Karpas-422 (cell line): ENCODE measurements at regions not wholly inside any gene's neighbourhood (a gene's known extent, or its start where the extent isn't known, plus 50 kb on each side); places are given as distances from the start of the nearest gene placed in this dataset.

Experiments
- DNase-seq: peaks from one replicate; pipeline ENCODE4 v3.0.0-alpha.2; 2015
- H2AFZ ChIP-seq: fragments of 200-600 bp; sonication (generic); 2 replicates; pipeline ENCODE4 v1.6.1; 2014; ENCODE audit warnings: antibody characterized with exemption, low read length, mixed read lengths
- H3K27ac ChIP-seq: fragments of 200-600 bp; sonication (generic); 2 replicates; pipeline ENCODE4 v1.5.1; 2014; ENCODE audit warnings: mild to moderate bottlenecking, low read length, moderate library complexity
- H3K27me3 ChIP-seq: fragments of 200-600 bp; sonication (generic); 2 replicates; pipeline ENCODE4 v1.6.1; 2014; ENCODE audit warnings: low read length, mixed read lengths
- H3K36me3 ChIP-seq: fragments of 200-600 bp; sonication (generic); 2 replicates; pipeline ENCODE4 v1.6.1; 2014; ENCODE audit warnings: low read length, mixed read lengths; ENCODE audit not compliant: insufficient read depth
- H3K4me1 ChIP-seq: fragments of 200-600 bp; sonication (generic); 2 replicates; pipeline ENCODE4 v1.6.1; 2014; ENCODE audit warnings: mild to moderate bottlenecking, low read length, mixed read lengths
- H3K4me2 ChIP-seq: fragments of 200-600 bp; sonication (generic); 2 replicates; pipeline ENCODE4 v1.6.1; 2014; ENCODE audit warnings: low read length, low read depth, mild to moderate bottlenecking; ENCODE audit not compliant: poor library complexity, severe bottlenecking
- H3K4me3 ChIP-seq: fragments of 200-600 bp; sonication (generic); 2 replicates; pipeline ENCODE4 v1.5.1; 2014; ENCODE audit warnings: mild to moderate bottlenecking, antibody characterized with exemption, low read length, mixed read lengths
- H3K79me2 ChIP-seq: fragments of 200-600 bp; sonication (generic); 2 replicates; pipeline ENCODE4 v1.6.1; 2014; ENCODE audit warnings: mild to moderate bottlenecking, low read length, mixed read lengths
- H3K9ac ChIP-seq: fragments of 200-600 bp; sonication (generic); 2 replicates; pipeline ENCODE4 v1.6.0; 2014; ENCODE audit warnings: low read length
- H3K9me2 ChIP-seq: fragments of 200-600 bp; sonication (generic), shearing (Covaris generic); replicated peaks from 2 replicates; pipeline ENCODE4 v1.6.0; 2014; ENCODE audit warnings: mild to moderate bottlenecking, low read length, moderate library complexity; ENCODE audit not compliant: insufficient read depth
- H3K9me3 ChIP-seq: fragments of 300-700, 200-600 bp; sonication (generic); 2 replicates; pipeline ENCODE4 v1.6.1; 2014; ENCODE audit warnings: low read length, mixed read lengths
- H4K20me1 ChIP-seq: fragments of 200-600 bp; sonication (generic); 2 replicates; pipeline ENCODE4 v1.6.1; 2014; ENCODE audit warnings: mild to moderate bottlenecking, antibody characterized with exemption, low read length, low read depth; ENCODE audit not compliant: insufficient read depth

GRCh38 chr4:157575339-157575738, 354.8 kb downstream of the GRIA2 start:
- H3K27me3 ChIP-seq = no peaks in the 10 kb centered on the region
- H3K79me2 ChIP-seq = no peaks in the 10 kb centered on the region

GRCh38 chr4:157574606-157575005, 354.1 kb downstream of the GRIA2 start:
- Histone ChIP-seq H3K4me2 (no peak overlapping the region), H3K27ac (no peak overlapping the region), H3K36me3 (no peaks in the 10 kb centered on the region), H3K27me3 (no peaks in the 10 kb centered on the region), H3K9ac (no peak overlapping the region), H2AFZ (no peak overlapping the region), H4K20me1 (no peaks in the 10 kb centered on the region), H3K4me3 (no peak overlapping the region), H3K79me2 (no peaks in the 10 kb centered on the region), H3K4me1 (no peaks in the 10 kb centered on the region), H3K9me3 (peaks cover 15% of the 10 kb centered on the region), H3K9me2 (peaks cover 3% of the 10 kb centered on the region; the same call in 1 of the 2 replicates)
- no peak for DNase-seq

More at GRCh38 chr4:157575339-157575738, 354.8 kb downstream of the GRIA2 start:
- Histone ChIP-seq H3K4me1 (no peaks in the 10 kb centered on the region), H3K4me3 (no peak overlapping the region), H3K9ac (no peak overlapping the region), H3K36me3 (no peaks in the 10 kb centered on the region), H3K9me3 (peaks cover 11% of the 10 kb centered on the region), H3K4me2 (no peak overlapping the region), H3K27ac (no peak overlapping the region), H4K20me1 (no peaks in the 10 kb centered on the region), H3K9me2 (peaks cover 3% of the 10 kb centered on the region; the same call in 1 of the 2 replicates), H2AFZ (no peak overlapping the region)
- DNase-seq = no peak

GRCh38 chr4:157572951-157573350, 352.4 kb downstream of the GRIA2 start:
- Histone ChIP-seq H4K20me1 (no peaks in the 10 kb centered on the region), H3K4me3 (no peak overlapping the region), H3K4me1 (no peaks in the 10 kb centered on the region), H3K36me3 (no peaks in the 10 kb centered on the region), H3K9ac (no peak overlapping the region), H3K79me2 (no peaks in the 10 kb centered on the region), H2AFZ (no peak overlapping the region), H3K27ac (no peak overlapping the region), H3K9me3 (peaks cover 31% of the 10 kb centered on the region), H3K9me2 (0 out of 2 replicates have a peak, but pooled peaks cover 3% of the 10 kb centered on the region), H3K27me3 (no peaks in the 10 kb centered on the region), H3K4me2 (no peak overlapping the region)
- DNase-seq = no peak

GRCh38 chr4:157572284-157572683, 351.8 kb downstream of the GRIA2 start:
- Histone ChIP-seq H4K20me1 (no peaks in the 10 kb centered on the region), H3K79me2 (no peaks in the 10 kb centered on the region), H3K36me3 (no peaks in the 10 kb centered on the region), H3K9me2 (0 out of 2 replicates have a peak, but pooled peaks cover 3% of the 10 kb centered on the region), H3K4me3 (no peak overlapping the region), H3K27me3 (no peaks in the 10 kb centered on the region), H3K4me1 (no peaks in the 10 kb centered on the region), H3K4me2 (no peak overlapping the region), H3K9me3 (peaks cover 33% of the 10 kb centered on the region), H3K9ac (no peak overlapping the region), H3K27ac (no peak overlapping the region), H2AFZ (no peak overlapping the region)
- DNase-seq = no peak

- H2AFZ ChIP-seq = no peak overlapping the region
- no peak overlapping the region for H3K27ac ChIP-seq
- no peak overlapping the region for H3K9ac ChIP-seq
- no peak overlapping the region for H3K4me3 ChIP-seq
- no peaks in the 10 kb centered on the region for H3K4me1 ChIP-seq
- H3K79me2 ChIP-seq = no peaks in the 10 kb centered on the region
- H3K36me3 ChIP-seq = no peaks in the 10 kb centered on the region
- H3K4me2 ChIP-seq = no peak overlapping the region
- H3K9me2 ChIP-seq = no peaks in the 10 kb centered on the region
- H4K20me1 ChIP-seq = no peaks in the 10 kb centered on the region
- no peaks in the 10 kb centered on the region for H3K27me3 ChIP-seq
- no peak for DNase-seq
- H3K9me3 ChIP-seq = peaks cover 39% of the 10 kb centered on the region
Measured at GRCh38 chr4:157564771-157565170, 344.2 kb downstream of the GRIA2 start.

- Histone ChIP-seq H3K4me3 (no peak overlapping the region), H3K27me3 (no peaks in the 10 kb centered on the region), H3K4me1 (no peaks in the 10 kb centered on the region), H3K36me3 (no peaks in the 10 kb centered on the region), H3K9me2 (no peaks in the 10 kb centered on the region), H3K4me2 (no peak overlapping the region), H3K9ac (no peak overlapping the region), H4K20me1 (no peaks in the 10 kb centered on the region), H3K9me3 (peaks cover 37% of the 10 kb centered on the region), H2AFZ (no peak overlapping the region), H3K27ac (no peak overlapping the region), H3K79me2 (no peaks in the 10 kb centered on the region)
- DNase-seq = no peak
Measured at GRCh38 chr4:157564218-157564617, 343.7 kb downstream of the GRIA2 start.

- Histone ChIP-seq H3K27ac (no peak overlapping the region), H4K20me1 (no peaks in the 10 kb centered on the region), H3K4me1 (no peaks in the 10 kb centered on the region), H2AFZ (no peak overlapping the region), H3K9ac (no peak overlapping the region), H3K79me2 (no peaks in the 10 kb centered on the region), H3K27me3 (no peaks in the 10 kb centered on the region), H3K36me3 (no peaks in the 10 kb centered on the region), H3K4me3 (no peak overlapping the region), H3K9me3 (peaks cover 45% of the 10 kb centered on the region), H3K9me2 (no peaks in the 10 kb centered on the region), H3K4me2 (no peak overlapping the region)
- DNase-seq = no peak
Measured at GRCh38 chr4:157558016-157558415, 337.5 kb downstream of the GRIA2 start.

- no peaks in the 10 kb centered on the region for H3K4me1 ChIP-seq
- H4K20me1 ChIP-seq = no peaks in the 10 kb centered on the region
- H3K9me2 ChIP-seq = no peaks in the 10 kb centered on the region
- no peak overlapping the region for H3K27ac ChIP-seq
- no peak overlapping the region for H3K9ac ChIP-seq
- H3K9me3 ChIP-seq = peaks cover 25% of the 10 kb centered on the region
- DNase-seq = no peak
- no peak overlapping the region for H2AFZ ChIP-seq
- H3K4me2 ChIP-seq = no peak overlapping the region
- no peak overlapping the region for H3K4me3 ChIP-seq
- no peaks in the 10 kb centered on the region for H3K27me3 ChIP-seq
- no peaks in the 10 kb centered on the region for H3K36me3 ChIP-seq
- no peaks in the 10 kb centered on the region for H3K79me2 ChIP-seq
Measured at GRCh38 chr4:157550028-157550427, 329.5 kb downstream of the GRIA2 start.

- no peak overlapping the region for H3K27ac ChIP-seq
- no peak overlapping the region for H3K9ac ChIP-seq
- no peak overlapping the region for H2AFZ ChIP-seq
- H3K36me3 ChIP-seq = no peaks in the 10 kb centered on the region
- H3K27me3 ChIP-seq = no peaks in the 10 kb centered on the region
- H3K4me3 ChIP-seq = no peak overlapping the region
- no peak overlapping the region for H3K4me2 ChIP-seq
- H3K9me2 ChIP-seq = no peaks in the 10 kb centered on the region
- no peak for DNase-seq
- H4K20me1 ChIP-seq = no peaks in the 10 kb centered on the region
- no peaks in the 10 kb centered on the region for H3K4me1 ChIP-seq
- H3K79me2 ChIP-seq = no peaks in the 10 kb centered on the region
- H3K9me3 ChIP-seq = peaks cover 35% of the 10 kb centered on the region
Measured at GRCh38 chr4:157527954-157528353, 307.4 kb downstream of the GRIA2 start.
